CD4-positive, alpha-beta memory T cell (primary cell): ENCODE measurements at regions not wholly inside any gene's neighbourhood (a gene's known extent, or its start where the extent isn't known, plus 50 kb on each side); places are given as distances from the start of the nearest gene placed in this dataset.

Experiments used
- CTCF ChIA-PET: fragments of 350-600 bp; sonication (Branson Sonifier 250); formaldehyde crosslinking; loops from one replicate; lab custom pipeline; 2021; ENCODE audit warnings: inconsistent platforms; ENCODE audit not compliant: partially characterized antibody; lab: Charles Lee
- POLR2A ChIA-PET: fragments of 350-600 bp; sonication (Branson Sonifier 250); formaldehyde crosslinking; loops from one replicate; lab custom pipeline; 2021; ENCODE audit not compliant: partially characterized antibody; lab: Charles Lee
- DNase-seq, 5 donors: peaks; one replicate each; pipeline versions ENCODE4 v3.0.0 to v3.0.0-alpha.2; 2020 to 2022; ENCODE audit warnings: mixed read lengths in 1 of 5
- H3K27ac ChIP-seq: one replicate; pipeline ENCODE4 v1.7.0; 2013; ENCODE audit warnings: low read depth, low read length
- H3K27me3 ChIP-seq: 2 replicates; pipeline ENCODE4 v1.7.0; 2013; ENCODE audit warnings: mild to moderate bottlenecking, low read length, moderate library complexity; ENCODE audit not compliant: insufficient read depth
- H3K36me3 ChIP-seq: 2 replicates; pipeline ENCODE4 v1.7.0; 2013; ENCODE audit warnings: mild to moderate bottlenecking, low read length, moderate library complexity; ENCODE audit not compliant: insufficient read depth
- H3K4me1 ChIP-seq: 2 replicates; pipeline ENCODE4 v1.7.0; 2013; ENCODE audit warnings: mild to moderate bottlenecking, low read length, moderate library complexity; ENCODE audit not compliant: insufficient read depth
- H3K4me3 ChIP-seq, 2 donors: one replicate each; pipeline ENCODE4 v1.7.0; 2013; ENCODE audit warnings: low read length in 2 of 2, mild to moderate bottlenecking in 1 of 2
- H3K9me3 ChIP-seq, 2 donors: one replicate each; pipeline ENCODE4 v1.7.0; 2013; ENCODE audit warnings: low read length in 2 of 2, control low read depth in 1 of 2; ENCODE audit not compliant: control insufficient read depth in 1 of 2
- H3K27ac Mint-ChIP-seq, 7 donors: one replicate each; pipeline ENCODE4 v1.8.0; 2020 to 2021; ENCODE audit warnings: mixed read lengths in 7 of 7, mild to moderate bottlenecking in 6 of 7, inconsistent platforms in 3 of 7, moderate library complexity in 3 of 7
- H3K27me3 Mint-ChIP-seq, 2 donors: one replicate each; pipeline ENCODE4 v1.8.0; 2020 to 2021; ENCODE audit warnings: mixed read lengths in 2 of 2
- H3K36me3 Mint-ChIP-seq, 2 donors: one replicate each; pipeline ENCODE4 v1.8.0; 2020 to 2021; ENCODE audit warnings: mixed read lengths in 2 of 2, inconsistent platforms in 1 of 2, mild to moderate bottlenecking in 1 of 2
- H3K4me1 Mint-ChIP-seq, 4 donors: one replicate each; pipeline ENCODE4 v1.8.0; 2020 to 2021; ENCODE audit warnings: mixed read lengths in 4 of 4, mild to moderate bottlenecking in 1 of 4
- H3K4me3 Mint-ChIP-seq, 8 donors: one replicate each; pipeline ENCODE4 v1.8.0; 2020 to 2021; ENCODE audit warnings: mixed read lengths in 8 of 8, mild to moderate bottlenecking in 7 of 8, moderate library complexity in 6 of 8, inconsistent platforms in 3 of 8
- H3K9me3 Mint-ChIP-seq, 8 donors: one replicate each; pipeline ENCODE4 v1.8.0; 2020 to 2021; ENCODE audit warnings: mixed read lengths in 8 of 8, mild to moderate bottlenecking in 5 of 8, inconsistent platforms in 3 of 8, moderate library complexity in 1 of 8
- intact Hi-C: fragments of 100-400 bp; cut with micrococcal nuclease; formaldehyde crosslinking; loops from one replicate; pipeline ENCODE4 v1.15.1; 2023

DNA sequence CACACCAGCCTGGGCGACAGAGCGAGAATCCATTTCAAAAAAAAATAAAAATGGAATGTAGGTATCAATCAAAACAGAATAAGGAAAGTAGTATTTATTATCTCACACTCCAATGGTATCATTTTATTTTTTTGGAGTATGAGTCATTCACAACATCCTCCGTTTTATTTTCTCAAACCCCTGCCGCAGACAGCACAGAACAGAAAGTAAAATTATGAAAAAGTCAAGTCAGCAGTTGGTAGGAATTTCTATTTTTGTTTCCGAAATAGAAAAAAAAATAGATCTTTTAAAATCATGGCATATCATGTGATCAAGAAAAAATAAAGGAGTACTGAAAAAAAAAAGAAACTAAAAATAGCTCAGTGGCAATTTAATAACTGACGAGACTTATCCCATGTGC is 490.7 kb upstream of the TENM3 start:
- intact Hi-C loops = no loop called here
- H3K27ac ChIP-seq = no peak overlapping the region
- H3K4me3 ChIP-seq = no peak overlapping the region
- no peak for DNase-seq
- H3K27me3 Mint-ChIP-seq = no peaks in the 10 kb centered on the region
- no peaks in the 10 kb centered on the region for H3K9me3 ChIP-seq
- ChIA-PET CTCF (no interaction called here), POLR2A (no interaction called here)
- no peaks in the 10 kb centered on the region for H3K4me1 ChIP-seq
- H3K9me3 Mint-ChIP-seq = peaks cover 0 to 6% (median 3%) of the 10 kb centered on the region in 8 donors
- no peak overlapping the region for H3K4me3 Mint-ChIP-seq
- no peaks in the 10 kb centered on the region for H3K36me3 ChIP-seq
- H3K36me3 Mint-ChIP-seq = no peaks in the 10 kb centered on the region
- no peaks in the 10 kb centered on the region for H3K27me3 ChIP-seq
- no peak overlapping the region for H3K27ac Mint-ChIP-seq
- H3K4me1 Mint-ChIP-seq = no peaks in the 10 kb centered on the region

DNA sequence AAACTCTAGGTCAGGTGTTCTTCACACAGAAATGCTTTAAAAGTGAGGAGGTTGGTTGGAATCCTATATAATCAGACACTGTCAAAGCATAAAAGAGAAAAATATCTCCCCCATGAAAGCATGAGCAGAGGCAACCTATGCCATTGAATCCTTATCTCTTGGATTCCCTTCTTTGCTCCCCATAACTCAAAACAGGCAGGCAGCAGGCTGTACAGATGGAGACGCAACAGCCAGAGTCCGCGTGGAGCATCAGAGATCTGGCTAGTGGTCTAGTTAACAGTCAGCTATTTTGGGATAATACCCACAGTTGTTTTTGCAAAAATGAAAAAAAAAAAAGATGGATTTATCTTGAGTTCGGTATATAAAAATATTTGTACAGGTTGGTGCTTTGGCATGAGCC is 490.0 kb upstream of the TENM3 start:
- H3K4me3 ChIP-seq = no peak overlapping the region
- H3K27ac ChIP-seq = no peak overlapping the region
- H3K4me1 ChIP-seq = no peaks in the 10 kb centered on the region
- H3K4me1 Mint-ChIP-seq = no peaks in the 10 kb centered on the region
- CTCF ChIA-PET = no interaction called here
- no peaks in the 10 kb centered on the region for H3K9me3 ChIP-seq
- POLR2A ChIA-PET = no interaction called here
- no peak overlapping the region for H3K4me3 Mint-ChIP-seq
- DNase-seq = no peak
- no peak overlapping the region for H3K27ac Mint-ChIP-seq
- H3K27me3 ChIP-seq = no peaks in the 10 kb centered on the region
- intact Hi-C loops = no loop called here
- no peaks in the 10 kb centered on the region for H3K36me3 ChIP-seq
- H3K9me3 Mint-ChIP-seq = peaks cover 0 to 6% (median 3%) of the 10 kb centered on the region in 8 donors
- no peaks in the 10 kb centered on the region for H3K36me3 Mint-ChIP-seq
- no peaks in the 10 kb centered on the region for H3K27me3 Mint-ChIP-seq

- Mint-ChIP-seq H3K4me3 (no peak overlapping the region), H3K4me1 (no peaks in the 10 kb centered on the region), H3K27ac (no peak overlapping the region), H3K27me3 (no peaks in the 10 kb centered on the region), H3K36me3 (no peaks in the 10 kb centered on the region), H3K9me3 (peaks cover 0 to 8% (median 3%) of the 10 kb centered on the region in 8 donors)
- no peaks in the 10 kb centered on the region for H3K9me3 ChIP-seq
- no peak for DNase-seq
- no peaks in the 10 kb centered on the region for H3K27me3 ChIP-seq
- intact Hi-C loops = no loop called here
- no peaks in the 10 kb centered on the region for H3K4me1 ChIP-seq
- CTCF ChIA-PET = no interaction called here
- no peak overlapping the region for H3K27ac ChIP-seq
- H3K36me3 ChIP-seq = no peaks in the 10 kb centered on the region
- no peak overlapping the region for H3K4me3 ChIP-seq
- POLR2A ChIA-PET = no interaction called here
These were observed 487.4 kb upstream of the TENM3 start for GRCh38 chr4:181755846-181756245.

GRCh38 chr4:181756451-181757095 is 486.6 kb upstream of the TENM3 start:
- no peak overlapping the region for H3K4me3 Mint-ChIP-seq
- no peaks in the 10 kb centered on the region for H3K4me1 Mint-ChIP-seq
- no peak overlapping the region for H3K4me3 ChIP-seq
- H3K27me3 Mint-ChIP-seq = no peaks in the 10 kb centered on the region
- no peaks in the 10 kb centered on the region for H3K36me3 Mint-ChIP-seq
- no peak overlapping the region for H3K27ac ChIP-seq
- no peak overlapping the region for H3K27ac Mint-ChIP-seq
- ChIA-PET CTCF (no interaction called here), POLR2A (no interaction called here)
- intact Hi-C loops = no loop called here
- DNase-seq = no peak
- H3K9me3 Mint-ChIP-seq = peaks cover 0 to 8% (median 3%) of the 10 kb centered on the region in 8 donors
- H3K36me3 ChIP-seq = no peaks in the 10 kb centered on the region
- H3K4me1 ChIP-seq = no peaks in the 10 kb centered on the region
- H3K27me3 ChIP-seq = no peaks in the 10 kb centered on the region
- H3K9me3 ChIP-seq = no peaks in the 10 kb centered on the region

DNA sequence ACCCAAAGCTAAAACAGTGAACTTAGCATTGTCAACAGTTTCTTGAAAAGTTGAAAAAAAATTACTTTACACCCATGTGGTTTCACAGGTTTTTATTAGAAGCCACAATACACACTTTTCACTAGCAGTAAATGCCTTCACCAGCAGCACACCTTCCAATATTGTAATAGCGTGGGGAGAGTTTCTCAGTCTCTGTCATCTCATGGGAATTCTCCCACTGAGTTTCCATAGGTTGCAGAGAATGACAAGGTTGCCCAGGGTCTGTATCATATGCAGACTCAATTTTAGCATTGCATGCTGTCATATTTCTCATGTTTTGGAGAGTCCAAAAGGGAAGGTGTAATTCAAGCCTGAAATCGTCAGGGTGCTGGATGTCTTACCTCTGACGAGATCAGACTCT is 486.1 kb upstream of the TENM3 start:
- DNase-seq = no peak
- no peaks in the 10 kb centered on the region for H3K27me3 ChIP-seq
- Mint-ChIP-seq H3K4me1 (no peaks in the 10 kb centered on the region), H3K27me3 (no peaks in the 10 kb centered on the region), H3K9me3 (peaks cover 0 to 7% (median 3%) of the 10 kb centered on the region in 8 donors), H3K4me3 (no peak overlapping the region), H3K27ac (no peak overlapping the region), H3K36me3 (no peaks in the 10 kb centered on the region)
- no peaks in the 10 kb centered on the region for H3K4me1 ChIP-seq
- no peak overlapping the region for H3K4me3 ChIP-seq
- H3K27ac ChIP-seq = no peak overlapping the region
- no peaks in the 10 kb centered on the region for H3K36me3 ChIP-seq
- no peaks in the 10 kb centered on the region for H3K9me3 ChIP-seq
- POLR2A ChIA-PET = no interaction called here
- intact Hi-C loops = no loop called here
- CTCF ChIA-PET = no interaction called here

- Mint-ChIP-seq H3K36me3 (no peaks in the 10 kb centered on the region), H3K27ac (no peak overlapping the region), H3K27me3 (no peaks in the 10 kb centered on the region), H3K9me3 (peaks cover 0 to 4% (median under 1%) of the 10 kb centered on the region in 8 donors), H3K4me3 (no peak overlapping the region), H3K4me1 (no peaks in the 10 kb centered on the region)
- ChIA-PET CTCF (no interaction called here), POLR2A (no interaction called here)
- intact Hi-C loops = no loop called here
- no peaks in the 10 kb centered on the region for H3K4me1 ChIP-seq
- no peaks in the 10 kb centered on the region for H3K36me3 ChIP-seq
- no peak for DNase-seq
- no peaks in the 10 kb centered on the region for H3K9me3 ChIP-seq
- no peak overlapping the region for H3K27ac ChIP-seq
- H3K4me3 ChIP-seq = no peak overlapping the region
- H3K27me3 ChIP-seq = no peaks in the 10 kb centered on the region
These were observed 485.1 kb upstream of the TENM3 start for GRCh38 chr4:181757910-181758660.

- POLR2A ChIA-PET = no interaction called here
- Mint-ChIP-seq H3K27me3 (no peaks in the 10 kb centered on the region), H3K4me1 (no peaks in the 10 kb centered on the region), H3K36me3 (no peaks in the 10 kb centered on the region), H3K9me3 (peaks cover 0 to 6% (median 0%) of the 10 kb centered on the region in 8 donors), H3K27ac (no peak overlapping the region), H3K4me3 (no peak overlapping the region)
- H3K27ac ChIP-seq = no peak overlapping the region
- CTCF ChIA-PET = no interaction called here
- intact Hi-C loops = no loop called here
- H3K4me1 ChIP-seq = no peaks in the 10 kb centered on the region
- H3K36me3 ChIP-seq = no peaks in the 10 kb centered on the region
- no peaks in the 10 kb centered on the region for H3K9me3 ChIP-seq
- no peak overlapping the region for H3K4me3 ChIP-seq
- no peaks in the 10 kb centered on the region for H3K27me3 ChIP-seq
- no peak for DNase-seq
These were observed 482.6 kb upstream of the TENM3 start for GRCh38 chr4:181760560-181760959.
